ENCODE measurements at regions not wholly inside any gene's neighbourhood (a gene's known extent, or its start where the extent isn't known, plus 50 kb on each side); places are given as distances from the start of the nearest gene placed in this dataset.
"Not testable (repeated sequence)": the region's sequence is repeated elsewhere in the genome, so short reads cannot be mapped to it uniquely, and the experiment has no call there.

GRCh38 chr11:116698080-116698479, 74.7 kb downstream of the BUD13 start:
- no peak for DNase-seq (ENCODE audit: low spot score)

GRCh38 chr11:116697639-116698038, 75.1 kb downstream of the BUD13 start:
- DNase-seq (ENCODE audit: low spot score): no peak

- DNase-seq (ENCODE audit: low spot score): no peak
Observed at GRCh38 chr11:116697011-116697410, 75.8 kb downstream of the BUD13 start.

- DNase-seq (ENCODE audit: low spot score): no peak
Observed at GRCh38 chr11:116696381-116696941, 76.3 kb downstream of the BUD13 start.

GRCh38 chr11:116695657-116696254, 77.0 kb downstream of the BUD13 start:
- no peak for DNase-seq (ENCODE audit: low spot score)

GRCh38 chr11:116694815-116695590, 77.8 kb downstream of the BUD13 start:
- no peak for DNase-seq (ENCODE audit: low spot score)

GRCh38 chr11:116694349-116694725, 78.5 kb downstream of the BUD13 start:
- no peak for DNase-seq (ENCODE audit: low spot score)

- no peak for DNase-seq (ENCODE audit: low spot score)
Observed at GRCh38 chr11:116693593-116694348, 79.0 kb downstream of the BUD13 start.

- no peak for DNase-seq (ENCODE audit: low spot score)
Observed at GRCh38 chr11:116693102-116693570, 79.7 kb downstream of the BUD13 start.

- DNase-seq (ENCODE audit: low spot score): no peak
Observed at GRCh38 chr11:116692318-116693101, 80.3 kb downstream of the BUD13 start.

- peak; percentile 57 for DNase-seq (ENCODE audit: low spot score)
Observed at GRCh38 chr11:116691771-116692177, 81.0 kb downstream of the BUD13 start.

- no peak for DNase-seq (ENCODE audit: low spot score)
Observed at GRCh38 chr11:116690611-116691010, 82.2 kb downstream of the BUD13 start.

- no peak for DNase-seq (ENCODE audit: low spot score)
Observed at GRCh38 chr11:116689413-116690127, 83.2 kb downstream of the BUD13 start.

GRCh38 chr11:116688202-116688540, 84.6 kb downstream of the BUD13 start:
- DNase-seq (ENCODE audit: low spot score): no peak

- DNase-seq (ENCODE audit: low spot score): no peak
Observed at GRCh38 chr11:116687458-116688201, 85.2 kb downstream of the BUD13 start.

GRCh38 chr11:116686866-116687265, 85.9 kb downstream of the BUD13 start:
- no peak for DNase-seq (ENCODE audit: low spot score)

GRCh38 chr11:116683982-116684381, 88.8 kb downstream of the BUD13 start:
- no peak for DNase-seq (ENCODE audit: low spot score)

GRCh38 chr11:116680349-116681125, 92.2 kb downstream of the BUD13 start:
- no peak for DNase-seq (ENCODE audit: low spot score)

GRCh38 chr11:116678887-116679286, 93.9 kb downstream of the BUD13 start:
- no peak for DNase-seq (ENCODE audit: low spot score)

- DNase-seq (ENCODE audit: low spot score): not testable (repeated sequence)
Observed at GRCh38 chr11:116667318-116667717, 105.5 kb downstream of the BUD13 start.

Measured in Ammon's horn (tissue), 1 donor.